ENCODE measurements at regions not wholly inside any gene's neighbourhood (a gene's known extent, or its start where the extent isn't known, plus 50 kb on each side); places are given as distances from the start of the nearest gene placed in this dataset.

- peak in 1 of 5 donors; percentile 18 for DNase-seq
- 29 to 47% (median 32%) methylated on average over 6 of the region's 6 CpGs for WGBS, 3 donors
- Histone ChIP-seq H3K9me3 (no peaks in the 10 kb centered on the region), H3K27me3 (no peaks in the 10 kb centered on the region), H3K27ac (peak overlapping the region in 1 of 2 donors; percentile 80), H3K36me3 (no peaks in the 10 kb centered on the region), H3K4me3 (peak overlapping the region; percentile 53), H3K4me1 (ENCODE audit: insufficient read depth) (peaks cover 13% of the 10 kb centered on the region)
- TF ChIP-seq EP300 (IDR thresholded peaks at IDR 0.05) (no peak), POLR2A (IDR thresholded peaks at IDR 0.05) (no peak), CTCF (IDR thresholded peaks at IDR 0.05) (no peak)
- intact Hi-C loops (cut with DNase I) = loop anchor here in 3 of 4 donors (5.0 to 10.0 kb wide), 8 partner anchors 66 to 428 kb away; partner anchors contain the start of gene ATG10 (in 3 of the 3)
These were observed 102.1 kb upstream of the SSBP2 start for GRCh38 chr5:81853030-81853357.

GRCh38 chr5:81852291-81853029, 101.6 kb upstream of the SSBP2 start:
- peak overlapping the region; percentile 60 to 80 for H3K27ac ChIP-seq
- H3K4me1 ChIP-seq (ENCODE audit: insufficient read depth) = peaks cover 11% of the 10 kb centered on the region
- H3K4me3 ChIP-seq = peak overlapping the region; percentile 53
- no peaks in the 10 kb centered on the region for H3K9me3 ChIP-seq
- H3K27me3 ChIP-seq = no peaks in the 10 kb centered on the region
- H3K36me3 ChIP-seq = no peaks in the 10 kb centered on the region
- TF ChIP-seq POLR2A (IDR thresholded peaks at IDR 0.05) (no peak), EP300 (IDR thresholded peaks at IDR 0.05) (no peak), CTCF (IDR thresholded peaks at IDR 0.05) (no peak)
- 3 to 7% (median 7%) methylated on average over 26 of the region's 26 CpGs for WGBS, 3 donors
- peak; percentile 24 to 66 (median 60) for DNase-seq
- intact Hi-C loops (cut with DNase I) = loop anchor here in 3 of 4 donors (5.0 to 10.0 kb wide), 8 partner anchors 65 to 428 kb away; partner anchors contain the start of gene ATG10 (in 3 of the 3)

- Histone ChIP-seq H3K27ac (peak overlapping the region; percentile 42 to 80), H3K36me3 (no peaks in the 10 kb centered on the region), H3K27me3 (no peaks in the 10 kb centered on the region), H3K4me1 (ENCODE audit: insufficient read depth) (peaks cover 8% of the 10 kb centered on the region), H3K9me3 (no peaks in the 10 kb centered on the region), H3K4me3 (peak overlapping the region; percentile 53)
- WGBS, 3 donors = 0% methylated on average over 31 of the region's 31 CpGs
- intact Hi-C loops (cut with DNase I) = loop anchor here (1.0 to 10.0 kb wide), 12 partner anchors 63 to 427 kb away; partner anchors contain the start of genes SSBP2 (in 4 of the 4) and ATG10 (in 3 of the 4)
- DNase-seq = peak; percentile 96 to 99 (median 98)
- TF ChIP-seq POLR2A (IDR thresholded peaks at IDR 0.05) (no peak), EP300 (IDR thresholded peaks at IDR 0.05) (no peak), CTCF (IDR thresholded peaks at IDR 0.05) (peak in 1 of 3 donors; percentile 21)
These were observed 100.7 kb upstream of the SSBP2 start for GRCh38 chr5:81851481-81852178.

GRCh38 chr5:81850501-81851357, 99.8 kb upstream of the SSBP2 start:
- Histone ChIP-seq H3K4me1 (ENCODE audit: insufficient read depth) (peaks cover 8% of the 10 kb centered on the region), H3K27ac (peak overlapping the region in 1 of 2 donors; percentile 80), H3K27me3 (no peaks in the 10 kb centered on the region), H3K9me3 (no peaks in the 10 kb centered on the region), H3K4me3 (peak overlapping the region; percentile 53), H3K36me3 (no peaks in the 10 kb centered on the region)
- 50 to 52% (median 51%) methylated on average over 6 of the region's 6 CpGs for WGBS, 3 donors
- intact Hi-C loops (cut with DNase I) = loop anchor here (1.0 to 10.0 kb wide), 12 partner anchors 62 to 426 kb away; partner anchors contain the start of genes SSBP2 (in 4 of the 4) and ATG10 (in 3 of the 4)
- TF ChIP-seq EP300 (IDR thresholded peaks at IDR 0.05) (no peak), POLR2A (IDR thresholded peaks at IDR 0.05) (no peak), CTCF (IDR thresholded peaks at IDR 0.05) (no peak)
- peak in 3 of 5 donors; percentile 13 to 26 (median 18) for DNase-seq
